Activated gamma-delta T cell treated with Interleukin-2 at 50 U/mL for 16 hours (primary cell): ENCODE measurements at regions not wholly inside any gene's neighbourhood (a gene's known extent, or its start where the extent isn't known, plus 50 kb on each side); places are given as distances from the start of the nearest gene placed in this dataset.
A peak's percentile ranks its signal among the peaks of the same experiment; 100 is the strongest.

Experiments
- DNase-seq: peaks from one replicate; pipeline ENCODE4 v3.0.0-alpha.2; 2020

DNA sequence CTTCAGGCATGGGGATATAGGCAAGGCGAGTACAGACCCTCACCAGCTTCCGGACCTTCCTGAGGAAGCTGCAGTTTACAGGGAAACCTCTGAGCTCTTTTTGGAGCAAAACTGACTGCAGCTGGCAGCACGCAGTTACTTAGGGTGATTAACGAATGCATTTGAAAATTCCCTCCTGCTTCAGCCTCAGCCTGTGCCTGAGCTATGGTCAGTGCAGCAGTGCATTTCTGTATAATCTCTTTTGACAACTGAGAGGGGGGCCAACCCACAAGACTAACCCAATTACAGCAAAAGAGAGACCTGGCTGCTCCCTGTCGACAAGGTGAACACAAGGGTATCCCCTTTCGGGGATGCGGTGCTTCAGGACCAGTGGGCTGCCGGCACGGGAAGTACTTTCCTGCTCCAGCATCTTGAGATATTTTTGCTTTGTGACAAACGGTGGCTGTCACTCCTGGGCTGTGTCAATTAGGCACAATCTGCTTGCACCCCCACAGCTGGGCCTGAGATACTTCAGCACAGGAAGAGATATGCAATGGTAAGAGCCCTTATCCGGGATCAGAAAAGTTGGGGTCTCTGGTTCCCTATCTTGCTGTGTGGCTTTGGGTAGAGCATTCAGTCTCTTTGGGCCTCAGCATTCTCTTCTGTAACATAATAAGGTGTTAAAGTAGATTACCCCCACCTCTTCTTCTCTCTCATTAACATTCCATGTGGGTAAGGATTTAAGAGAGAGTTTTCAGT, 141.0 kb downstream of the TMEM17 start:
- no peak for DNase-seq

DNA sequence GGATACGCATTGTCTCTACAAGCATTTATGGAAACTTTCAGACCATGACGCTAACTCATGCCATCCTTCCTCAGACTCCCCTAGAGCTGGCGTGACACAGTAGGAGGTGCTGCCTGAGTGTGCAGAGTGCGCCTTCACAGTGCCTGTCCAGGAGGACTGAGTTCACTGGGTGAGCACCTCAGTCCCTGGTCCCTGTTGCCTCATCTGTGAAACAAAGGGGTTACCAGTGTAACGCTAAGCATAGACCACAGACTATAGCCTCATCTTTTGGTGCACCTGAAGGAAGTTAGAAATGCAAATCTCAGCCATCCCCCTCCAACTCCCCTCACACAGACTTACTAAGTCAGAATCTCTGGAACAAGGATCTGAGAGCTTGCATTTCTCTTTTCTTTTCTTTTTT, 142.8 kb downstream of the TMEM17 start:
- no peak for DNase-seq

DNA sequence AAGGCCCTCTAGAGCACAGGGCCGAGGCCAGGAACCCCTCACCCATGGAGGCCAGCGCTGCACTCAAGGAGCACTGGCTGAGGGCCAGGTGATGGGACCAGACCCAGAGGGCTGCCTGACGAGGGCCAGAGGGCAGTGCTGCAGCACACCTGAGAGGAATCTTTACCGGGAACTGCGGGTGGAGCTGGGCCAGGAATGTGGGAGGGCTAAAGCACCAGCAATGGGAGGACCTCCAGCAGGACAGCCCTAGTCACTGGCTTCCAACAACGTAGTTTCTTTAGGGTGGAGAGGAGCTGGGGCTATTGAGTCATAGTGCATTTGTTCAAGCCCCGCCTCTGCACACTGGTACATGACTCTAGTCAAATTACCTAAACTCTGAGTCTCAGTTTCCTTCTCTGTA, 143.4 kb downstream of the TMEM17 start:
- DNase-seq = no peak

DNA sequence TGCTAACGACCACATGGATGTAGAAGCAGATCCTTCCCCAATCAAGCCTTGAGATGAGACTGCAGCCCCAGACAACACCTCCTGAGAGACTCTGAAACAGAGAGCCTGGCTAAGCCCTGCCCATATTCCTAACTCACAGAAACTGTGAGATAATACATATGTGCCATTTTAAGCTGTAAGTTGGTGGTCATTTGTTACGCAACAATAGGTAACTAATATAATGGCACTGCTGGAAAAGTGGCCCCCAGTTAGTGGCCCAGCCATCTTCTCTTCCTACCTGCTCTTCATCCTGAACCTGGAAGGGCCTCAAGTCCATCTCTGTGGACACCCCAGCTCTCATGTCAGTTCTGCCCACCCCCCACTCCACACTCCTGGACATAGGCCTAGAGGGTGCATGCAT, 144.0 kb downstream of the TMEM17 start:
- DNase-seq = no peak

DNA sequence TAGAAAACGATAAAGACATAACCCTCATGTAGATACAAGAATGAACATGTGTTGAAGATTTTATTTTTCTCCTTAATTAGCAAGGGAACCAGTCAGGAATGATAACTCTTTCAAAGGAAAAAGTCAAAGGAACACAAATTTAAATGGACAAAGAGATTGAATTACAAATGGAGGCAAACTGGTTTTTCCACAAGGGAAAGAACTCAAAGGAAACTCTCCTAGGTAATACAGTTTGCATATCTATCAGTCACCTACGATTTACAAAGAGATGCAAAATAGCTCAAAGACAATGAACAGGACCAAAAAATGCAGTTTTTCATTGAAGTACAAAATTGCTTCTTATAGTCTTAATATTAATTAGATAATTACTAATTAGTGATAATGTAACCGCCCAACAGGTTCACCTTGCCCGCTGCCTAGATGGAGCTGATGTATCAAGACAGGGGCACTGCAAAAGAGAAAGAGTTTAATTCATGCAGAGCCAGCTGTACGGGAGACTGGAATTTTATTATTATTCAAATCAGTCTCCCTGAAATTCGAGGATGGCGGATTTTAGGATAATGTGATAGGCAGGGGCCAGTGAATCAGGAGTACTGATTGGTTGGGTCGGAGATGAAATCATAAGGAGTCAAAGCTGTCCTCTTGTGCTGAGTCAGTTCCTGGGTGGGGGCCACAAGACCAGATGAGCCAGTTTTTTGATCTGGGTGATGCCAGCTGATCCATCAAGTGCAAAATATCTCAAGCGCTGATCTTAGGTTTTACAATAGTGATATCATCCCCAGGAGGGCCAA, 151.0 kb downstream of the TMEM17 start:
- DNase-seq = no peak

DNA sequence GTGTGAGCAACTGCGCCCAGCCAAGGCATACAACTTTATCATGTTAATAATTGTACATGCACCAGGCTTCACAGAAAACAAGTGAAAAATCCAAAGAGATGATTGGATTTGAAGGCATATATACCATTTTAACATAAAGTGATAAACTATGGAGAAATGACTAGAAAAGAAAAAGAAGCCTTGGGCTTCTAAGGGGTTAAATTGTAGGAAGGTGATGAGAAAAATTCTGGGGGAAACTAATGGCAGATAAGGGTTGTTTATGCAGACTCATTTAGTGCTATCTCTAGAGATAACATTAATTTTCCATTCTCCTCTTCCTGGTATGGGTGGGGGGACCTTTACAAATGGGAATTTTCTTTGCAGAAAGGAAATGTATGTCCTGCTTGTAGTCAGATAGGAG, 154.0 kb downstream of the TMEM17 start:
- DNase-seq = no peak

DNA sequence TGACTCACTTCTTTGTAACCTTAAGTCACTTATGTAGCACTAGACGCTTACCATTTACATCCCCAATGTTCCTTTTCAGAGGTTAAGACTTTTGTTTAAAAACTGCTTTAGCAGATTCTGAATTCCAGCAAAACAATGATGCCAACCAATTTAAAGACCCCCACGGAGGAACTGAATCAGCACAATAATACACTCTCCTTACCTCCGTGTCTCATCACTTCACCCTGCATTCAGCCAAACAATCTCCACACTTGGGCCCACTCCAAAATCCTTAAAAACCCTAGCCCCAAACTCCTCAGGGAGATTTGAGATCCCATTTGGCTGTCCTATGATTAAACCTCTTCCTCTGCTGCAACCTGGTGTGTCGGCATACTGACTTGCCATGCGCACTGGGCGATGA, 153.9 kb downstream of the B3GNT2 start:
- DNase-seq = no peak

DNA sequence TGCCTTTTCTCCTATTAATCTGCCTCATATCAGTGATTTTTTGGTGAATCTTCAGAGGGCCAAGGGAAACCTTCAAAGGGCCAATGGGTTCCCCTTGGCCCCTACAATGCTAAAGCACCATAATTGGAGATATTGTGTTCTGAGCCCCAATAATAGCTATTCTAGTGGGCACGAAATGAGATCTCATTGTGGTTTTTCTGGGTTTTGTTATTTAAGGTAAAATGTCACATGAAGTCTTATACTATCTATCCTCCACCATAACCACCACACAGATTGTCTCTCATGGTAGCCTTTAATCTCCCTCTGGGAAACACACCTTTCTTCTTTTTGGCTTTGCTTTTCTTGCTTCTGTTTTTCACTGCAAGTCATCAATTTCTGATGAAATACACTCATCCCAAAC, 152.8 kb downstream of the B3GNT2 start:
- DNase-seq = no peak

DNA sequence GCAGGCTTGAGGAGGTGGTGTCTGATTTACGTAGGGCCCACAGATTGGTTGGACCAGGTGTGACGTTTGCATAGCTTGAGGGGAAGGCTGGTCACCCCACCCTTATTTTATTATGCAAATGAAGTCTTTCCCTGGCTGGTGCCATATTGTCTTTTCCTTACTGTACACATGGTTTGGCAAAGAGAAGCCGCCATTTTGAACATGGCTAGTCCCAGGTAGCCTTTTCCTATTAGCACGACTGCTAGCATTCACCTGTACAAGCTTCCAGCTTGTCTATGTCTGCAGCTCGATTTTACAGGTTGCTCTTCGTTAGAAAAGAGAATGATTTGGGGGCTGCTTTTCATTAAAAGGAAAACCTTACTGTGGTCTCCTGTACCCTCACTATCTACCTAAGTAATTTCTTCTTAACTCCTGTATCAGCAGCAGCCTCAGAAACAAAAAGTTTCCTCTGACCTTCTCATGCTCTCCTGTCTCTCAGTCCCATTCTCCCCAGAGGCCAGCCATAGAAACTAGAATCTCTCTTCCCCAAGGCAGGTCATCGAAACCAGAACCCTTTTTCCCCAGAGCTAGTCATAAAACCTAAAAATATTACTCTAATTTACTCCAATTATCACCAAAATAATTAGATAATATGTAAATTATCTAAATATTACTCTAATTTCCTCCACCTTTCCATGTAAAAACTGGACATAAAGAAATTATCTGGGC, 151.8 kb downstream of the B3GNT2 start:
- no peak for DNase-seq

DNA sequence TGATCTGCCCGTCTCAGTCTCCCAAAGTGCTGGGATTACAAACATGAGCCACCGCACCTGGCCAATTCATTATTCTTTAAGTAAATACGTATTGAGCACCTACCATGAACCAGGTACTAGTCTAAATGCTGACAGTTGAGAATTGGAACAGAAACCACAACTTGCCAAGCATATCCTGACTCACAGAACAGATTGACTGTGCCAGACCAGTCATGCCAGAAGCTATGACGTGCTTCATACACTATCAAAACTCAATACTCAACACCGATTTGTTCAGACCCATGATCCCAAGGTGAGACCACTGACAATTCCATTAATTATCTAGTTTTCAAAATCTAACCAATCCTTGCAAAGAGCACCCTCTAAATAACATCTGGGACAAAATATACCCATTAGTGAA, 148.6 kb downstream of the B3GNT2 start:
- DNase-seq = no peak

DNA sequence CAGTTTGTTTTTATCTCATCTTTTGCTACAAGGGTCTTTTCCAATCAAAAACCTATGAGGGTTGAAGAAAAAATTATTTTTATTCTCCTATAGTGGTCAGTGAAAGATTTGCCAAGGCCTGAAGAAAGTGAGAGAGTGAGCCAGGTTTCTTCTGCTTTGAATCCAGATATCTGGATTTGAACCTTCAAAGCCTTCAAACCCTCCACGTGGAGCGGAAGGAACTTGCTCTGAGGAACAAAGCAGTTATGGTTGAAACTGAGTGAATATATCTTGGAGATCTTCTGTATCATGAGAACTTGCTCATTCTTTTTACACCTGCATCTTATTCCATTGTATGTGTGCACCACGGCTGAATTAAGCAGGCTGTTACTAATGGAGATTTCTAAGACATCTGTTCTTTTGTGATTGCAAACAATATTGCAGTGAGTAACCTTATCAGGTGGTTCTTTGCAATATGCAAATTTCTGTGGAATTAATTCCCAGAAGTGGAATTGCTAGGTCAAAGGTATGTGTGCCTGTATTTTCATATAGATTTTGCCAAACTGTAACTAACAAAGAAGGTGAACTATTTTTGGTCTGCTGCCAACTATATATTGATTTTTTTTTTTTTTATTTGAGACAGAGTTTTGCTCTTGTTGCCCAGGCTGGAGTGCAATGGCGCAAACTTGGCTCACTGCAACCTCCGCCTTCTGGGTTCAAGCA, 147.9 kb downstream of the B3GNT2 start:
- DNase-seq = no peak

DNA sequence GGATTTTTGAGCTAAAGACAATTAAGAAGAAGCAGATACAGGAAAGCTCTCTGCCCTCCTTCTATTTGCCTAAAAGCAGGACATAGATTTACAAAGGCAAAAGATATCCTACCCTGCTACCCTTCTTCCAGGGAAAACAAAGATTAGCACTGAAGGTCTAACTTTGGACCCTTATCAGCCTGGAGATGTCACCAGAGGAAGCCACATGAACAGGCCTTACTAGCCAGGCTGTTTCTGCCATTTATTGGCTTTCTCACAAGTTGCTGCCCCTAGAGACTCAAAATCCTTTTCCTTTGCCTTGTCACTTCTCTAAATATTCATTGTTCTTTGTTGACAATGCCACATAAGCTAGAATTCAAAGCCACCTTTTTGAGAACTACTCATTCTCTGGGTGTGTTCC, 147.3 kb downstream of the B3GNT2 start:
- no peak for DNase-seq

DNA sequence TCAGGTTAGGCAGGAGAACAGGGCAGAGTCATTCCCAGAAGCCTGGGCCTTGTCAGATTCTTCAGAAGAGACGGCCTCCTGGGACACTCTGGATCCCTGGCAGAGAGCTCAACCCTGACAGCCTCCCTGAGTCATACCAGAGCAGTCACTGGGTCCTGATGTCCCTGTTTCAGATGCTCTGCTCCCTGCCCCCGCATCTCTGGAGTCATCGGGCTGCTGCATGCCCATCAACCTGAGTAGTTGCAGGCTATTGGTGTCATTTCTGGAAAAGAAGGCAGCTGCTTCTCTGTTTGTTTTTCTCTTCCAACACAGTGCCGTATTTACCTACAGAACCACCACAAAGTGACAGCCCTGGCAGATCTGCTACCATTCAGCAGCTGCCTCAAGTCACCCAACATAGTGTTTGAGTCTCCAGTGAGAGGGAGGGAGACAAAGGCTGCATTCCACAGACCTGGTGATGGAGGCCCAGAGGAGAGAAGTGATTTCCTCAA, 145.1 kb downstream of the B3GNT2 start:
- DNase-seq = no peak

DNA sequence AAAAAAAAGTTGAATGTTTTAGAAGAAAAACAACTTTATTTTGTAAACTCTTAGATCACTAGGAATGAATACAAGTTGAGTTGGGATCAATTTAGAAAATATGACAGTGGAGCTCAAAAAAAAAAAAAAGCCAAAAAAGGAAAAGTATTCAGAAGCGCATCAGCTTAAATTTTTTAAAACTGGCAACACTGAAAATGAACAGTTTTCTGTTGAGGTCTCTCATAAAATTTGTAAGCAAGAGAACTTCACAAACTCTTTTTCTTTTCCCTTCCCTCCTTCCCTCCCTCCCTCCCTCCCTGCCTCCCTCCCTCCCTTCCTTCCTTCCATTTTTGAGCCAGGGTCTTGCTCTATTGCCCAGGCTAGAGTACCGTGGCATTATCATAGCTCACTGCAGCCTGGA, 143.9 kb downstream of the B3GNT2 start:
- no peak for DNase-seq

DNA sequence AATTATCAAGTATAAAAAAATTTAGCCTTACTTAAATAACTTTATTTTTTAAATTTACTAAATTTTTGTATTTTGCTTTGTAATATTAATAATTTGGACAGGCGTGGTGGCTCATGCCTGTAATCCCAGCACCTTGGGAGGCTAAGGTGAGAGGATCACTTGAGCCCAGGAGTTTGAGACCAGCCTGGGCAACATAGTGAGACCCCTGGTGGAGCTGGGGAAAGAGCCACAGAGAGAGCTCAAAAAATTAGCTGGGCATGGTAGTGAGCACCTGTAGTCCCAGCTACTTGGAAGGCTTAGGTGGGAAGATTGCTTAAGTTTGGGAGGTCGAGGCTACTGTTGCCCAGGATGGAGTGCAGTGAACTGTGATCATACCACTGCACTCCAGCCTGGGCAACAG, 143.5 kb downstream of the B3GNT2 start:
- peak; percentile 7 for DNase-seq

DNA sequence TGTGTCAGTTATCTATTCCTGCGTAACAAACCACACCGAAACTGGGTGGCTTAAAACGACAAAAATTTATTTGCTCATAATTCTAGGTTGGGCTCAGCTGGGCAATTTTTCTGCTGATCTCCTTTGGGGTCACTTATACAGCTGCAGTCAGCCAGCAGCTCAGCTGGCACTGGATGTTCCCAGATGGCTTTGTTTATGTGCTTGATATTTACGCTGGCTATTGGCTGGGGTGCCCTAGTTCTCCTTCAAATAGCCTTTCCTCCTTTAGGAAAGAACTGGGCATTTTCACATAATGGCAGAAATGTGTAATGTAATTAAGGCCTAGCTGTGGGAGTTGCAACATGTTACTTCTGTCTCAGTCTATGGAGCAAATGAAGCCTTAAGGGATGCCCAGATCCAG, 142.2 kb downstream of the B3GNT2 start:
- DNase-seq = no peak

DNA sequence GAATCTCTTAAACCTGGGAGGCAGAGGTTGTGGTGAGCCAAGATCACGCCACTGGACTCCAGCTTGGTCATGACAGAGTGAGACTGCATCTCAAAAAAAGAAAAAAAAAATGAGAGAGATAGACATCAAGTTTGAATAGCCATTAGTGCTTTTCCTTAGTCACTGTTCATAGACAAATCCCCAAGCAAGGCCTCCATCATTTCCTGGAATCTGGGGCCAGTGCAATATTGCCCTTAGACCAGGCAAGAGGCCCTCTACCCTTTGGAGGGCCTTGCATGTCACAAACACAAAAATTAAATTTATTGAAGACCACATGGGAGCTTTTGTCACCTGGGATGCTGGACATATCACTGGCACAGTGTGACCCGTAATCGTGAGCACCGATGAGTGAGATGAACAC, 141.5 kb downstream of the B3GNT2 start:
- no peak for DNase-seq

DNA sequence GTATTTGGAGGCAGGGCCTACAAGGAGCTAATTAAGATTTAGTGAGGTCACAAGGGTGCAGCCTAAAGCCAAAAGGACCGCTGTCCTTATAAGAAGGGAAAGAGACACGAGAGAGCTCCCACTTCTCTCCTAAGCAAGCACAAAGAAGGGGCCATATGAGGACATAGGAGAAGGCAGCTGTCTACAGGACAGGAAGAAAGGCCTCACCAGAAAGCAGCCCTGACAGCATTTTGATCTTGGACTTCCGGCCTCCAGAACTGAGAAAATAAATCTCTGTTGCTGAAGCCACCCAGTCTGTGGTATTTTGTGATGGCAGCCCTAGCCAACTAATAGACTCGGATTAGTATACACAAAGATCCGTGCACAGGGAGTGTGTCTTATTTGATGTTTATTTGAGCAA, 139.7 kb downstream of the B3GNT2 start:
- DNase-seq = no peak

DNA sequence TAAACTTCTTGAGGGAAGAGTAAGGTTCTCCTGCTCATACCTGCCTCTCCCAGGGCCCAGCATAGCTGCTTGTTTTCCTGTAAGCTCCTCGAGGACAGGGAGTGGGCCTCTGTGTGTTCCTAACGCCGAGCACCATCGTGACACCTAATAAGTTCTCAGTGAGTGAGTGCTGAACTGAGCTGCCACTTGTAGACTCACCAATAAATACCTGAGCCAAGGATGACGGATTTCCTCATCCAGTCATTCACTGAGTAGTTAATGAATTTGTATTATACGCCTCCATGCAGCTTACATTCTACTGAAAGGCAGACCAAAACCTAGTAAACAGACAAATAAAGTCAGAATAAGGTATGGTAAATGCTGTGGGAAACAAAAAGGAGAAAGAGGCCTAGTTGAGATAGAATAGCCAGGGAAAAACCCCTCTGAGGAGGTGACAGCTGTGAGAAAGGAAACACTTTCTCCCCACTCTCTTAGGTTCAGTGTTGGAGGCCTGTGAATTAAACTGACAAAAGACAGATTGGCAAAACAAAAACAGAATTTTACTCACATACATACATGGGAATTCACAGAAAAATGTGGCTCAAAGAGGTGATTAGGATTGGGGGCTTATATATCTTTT, 138.6 kb downstream of the B3GNT2 start:
- no peak for DNase-seq

DNA sequence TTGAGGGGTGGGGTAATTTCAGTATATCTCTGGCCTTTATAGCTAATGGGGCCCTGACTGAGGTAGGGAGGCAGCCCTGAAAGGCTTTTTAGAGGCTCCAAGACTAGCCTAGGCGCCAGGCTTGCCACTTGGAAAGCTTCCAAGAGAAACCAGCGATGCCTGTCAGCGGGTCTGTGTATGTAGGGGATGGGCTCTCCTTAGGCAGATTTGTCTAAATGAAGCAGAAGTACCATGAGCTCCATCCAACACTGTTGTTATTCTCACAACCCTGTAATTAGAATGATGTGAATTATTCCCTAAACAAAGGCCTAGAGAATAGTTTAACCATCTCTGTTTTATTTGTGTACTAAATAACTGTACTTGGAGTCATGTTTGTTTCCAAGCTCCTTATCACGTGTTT, 138.1 kb downstream of the B3GNT2 start:
- DNase-seq = no peak

DNA sequence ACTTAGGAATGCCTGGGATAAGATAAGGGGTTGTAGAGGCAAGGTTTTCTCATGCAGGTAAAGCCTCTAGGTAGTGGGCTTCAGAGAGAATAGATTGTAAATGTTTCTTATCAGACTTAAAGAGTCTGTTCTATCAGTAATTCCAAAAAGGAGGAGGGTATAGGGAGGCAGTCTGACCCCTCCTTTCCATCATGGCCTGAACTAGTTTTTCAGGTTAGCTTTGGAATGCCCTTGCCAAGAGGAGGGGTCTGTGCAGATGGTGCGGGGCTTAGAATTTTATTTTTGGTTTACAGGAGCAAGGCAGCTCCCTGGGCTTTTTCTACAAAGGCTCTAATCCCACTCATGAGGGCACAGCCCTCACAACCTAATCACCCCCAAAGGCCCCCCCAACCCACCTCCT, 135.0 kb downstream of the B3GNT2 start:
- DNase-seq = no peak

DNA sequence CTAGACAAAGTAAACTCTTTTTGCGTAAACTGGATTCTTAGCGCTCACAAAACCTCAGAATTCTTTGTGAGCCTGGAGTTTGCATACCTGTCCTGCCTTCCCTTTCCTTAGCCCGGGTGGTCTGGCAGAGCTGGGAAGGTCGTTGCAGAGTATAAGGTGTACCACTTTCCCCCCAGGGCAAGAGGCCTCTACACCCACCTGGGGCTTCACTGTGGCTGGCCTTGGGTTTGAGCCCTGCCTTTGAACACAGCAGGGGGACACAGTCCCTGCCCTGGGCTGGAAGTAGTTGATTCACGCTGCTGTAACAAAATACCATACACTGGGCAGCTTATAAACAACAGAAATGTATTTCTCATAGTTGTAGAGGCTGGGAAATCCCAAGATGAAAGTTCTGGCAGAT, 133.9 kb downstream of the B3GNT2 start:
- DNase-seq = no peak

DNA sequence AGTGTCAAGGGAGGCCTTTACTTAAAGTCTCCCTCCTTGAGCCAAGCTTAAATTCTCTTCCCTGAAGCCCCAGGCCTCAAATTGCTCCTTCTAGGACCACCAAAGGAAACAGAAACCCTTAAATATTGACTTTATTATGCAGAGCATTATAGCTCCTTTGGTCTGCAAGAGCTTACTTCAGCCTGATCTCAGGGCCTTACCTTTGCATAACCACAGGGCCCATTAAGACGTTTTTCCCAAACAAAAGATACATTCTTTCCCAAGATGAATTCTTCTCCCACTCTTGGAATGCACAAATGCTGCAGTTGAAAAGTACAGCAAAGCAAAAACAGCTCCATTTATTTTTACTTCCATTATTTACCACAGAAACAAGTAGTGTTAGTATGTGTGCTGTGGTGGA, 130.8 kb downstream of the B3GNT2 start:
- no peak for DNase-seq
